HFFc6 (cell line): ENCODE measurements at regions not wholly inside any gene's neighbourhood (a gene's known extent, or its start where the extent isn't known, plus 50 kb on each side); places are given as distances from the start of the nearest gene placed in this dataset.

Experiments
- DNase-seq: peaks from one replicate; pipeline ENCODE4 v3.0.0-alpha.2; 2018
- H3K27ac Mint-ChIP-seq: 2 replicates; pipeline ENCODE4 v1.8.0; 2020; ENCODE audit warnings: mild to moderate bottlenecking, mixed read lengths
- H3K27me3 Mint-ChIP-seq: 2 replicates; pipeline ENCODE4 v1.8.0; 2021; ENCODE audit warnings: mild to moderate bottlenecking, moderate library complexity, mixed read lengths; ENCODE audit not compliant: insufficient read depth
- H3K36me3 Mint-ChIP-seq: 2 replicates; pipeline ENCODE4 v1.8.0; 2021; ENCODE audit warnings: low read depth, mixed read lengths
- H3K4me1 Mint-ChIP-seq: 2 replicates; pipeline ENCODE4 v1.8.0; 2020; ENCODE audit warnings: low read depth, mixed read lengths
- H3K4me3 Mint-ChIP-seq: 2 replicates; pipeline ENCODE4 v1.8.0; 2020; ENCODE audit warnings: mild to moderate bottlenecking, moderate library complexity, mixed read lengths
- H3K9me3 Mint-ChIP-seq: 2 replicates; pipeline ENCODE4 v1.8.0; 2020; ENCODE audit warnings: mild to moderate bottlenecking, mixed read lengths
- TF ChIP-seq, protein P1 (sequence below): fragments of 200-600 bp; sonication (generic); IDR thresholded peaks from 2 replicates; pipeline ENCODE4 v1.5.0; 2021; ENCODE audit warnings: antibody characterized with exemption, mild to moderate bottlenecking

DNA sequence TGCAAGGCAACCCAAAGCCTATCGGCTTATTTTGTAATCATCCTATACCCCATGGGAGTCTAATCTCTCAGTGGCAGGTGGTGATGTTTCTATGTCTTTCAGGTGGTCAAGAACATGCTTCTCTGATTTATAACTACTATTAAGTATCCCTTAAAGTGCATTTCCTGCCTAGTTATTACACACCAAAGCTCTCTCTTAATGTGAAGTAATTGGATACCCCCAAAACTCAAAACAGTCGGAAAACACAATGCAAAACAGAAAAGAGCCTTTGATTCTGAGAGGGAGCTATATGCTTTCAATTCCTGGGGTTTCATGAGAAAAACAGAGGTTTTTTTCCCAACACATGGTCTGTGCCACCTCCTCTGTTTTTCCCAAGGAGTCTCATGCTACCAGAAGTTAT lies 416.4 kb downstream of the CSNK1G3 start:
- TF ChIP-seq, protein P1, sequence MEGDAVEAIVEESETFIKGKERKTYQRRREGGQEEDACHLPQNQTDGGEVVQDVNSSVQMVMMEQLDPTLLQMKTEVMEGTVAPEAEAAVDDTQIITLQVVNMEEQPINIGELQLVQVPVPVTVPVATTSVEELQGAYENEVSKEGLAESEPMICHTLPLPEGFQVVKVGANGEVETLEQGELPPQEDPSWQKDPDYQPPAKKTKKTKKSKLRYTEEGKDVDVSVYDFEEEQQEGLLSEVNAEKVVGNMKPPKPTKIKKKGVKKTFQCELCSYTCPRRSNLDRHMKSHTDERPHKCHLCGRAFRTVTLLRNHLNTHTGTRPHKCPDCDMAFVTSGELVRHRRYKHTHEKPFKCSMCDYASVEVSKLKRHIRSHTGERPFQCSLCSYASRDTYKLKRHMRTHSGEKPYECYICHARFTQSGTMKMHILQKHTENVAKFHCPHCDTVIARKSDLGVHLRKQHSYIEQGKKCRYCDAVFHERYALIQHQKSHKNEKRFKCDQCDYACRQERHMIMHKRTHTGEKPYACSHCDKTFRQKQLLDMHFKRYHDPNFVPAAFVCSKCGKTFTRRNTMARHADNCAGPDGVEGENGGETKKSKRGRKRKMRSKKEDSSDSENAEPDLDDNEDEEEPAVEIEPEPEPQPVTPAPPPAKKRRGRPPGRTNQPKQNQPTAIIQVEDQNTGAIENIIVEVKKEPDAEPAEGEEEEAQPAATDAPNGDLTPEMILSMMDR: no peak
- H3K9me3 Mint-ChIP-seq: no peaks in the 10 kb centered on the region
- no peaks in the 10 kb centered on the region; the same call in 1 of the 2 replicates for H3K27me3 Mint-ChIP-seq
- no peak for DNase-seq
- H3K4me1 Mint-ChIP-seq: no peaks in the 10 kb centered on the region
- H3K36me3 Mint-ChIP-seq: no peaks in the 10 kb centered on the region
- H3K4me3 Mint-ChIP-seq: no peak overlapping the region
- no peak overlapping the region for H3K27ac Mint-ChIP-seq

DNA sequence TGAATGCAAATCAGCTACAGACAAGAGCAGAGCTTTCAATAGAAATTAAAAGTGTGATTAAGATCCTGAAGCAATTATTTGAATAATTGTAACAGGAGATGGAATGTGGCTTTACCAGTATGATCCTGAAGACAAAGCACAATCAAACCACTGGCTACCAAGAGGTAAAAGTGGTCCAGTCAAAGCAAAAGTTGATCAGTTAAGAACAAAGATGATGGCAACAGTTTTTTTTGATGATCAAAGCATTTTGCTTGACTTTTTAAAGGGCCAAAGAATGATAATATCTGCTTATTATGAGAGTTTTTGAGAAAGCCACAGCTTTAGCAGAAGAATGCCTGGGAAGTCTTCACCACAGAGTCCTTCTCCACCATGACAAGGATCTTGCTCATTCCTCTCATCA lies 409.2 kb downstream of the CSNK1G3 start:
- Mint-ChIP-seq H3K4me3 (no peak overlapping the region), H3K36me3 (peaks cover 15% of the 10 kb centered on the region), H3K9me3 (peaks cover 9% of the 10 kb centered on the region), H3K27me3 (no peaks in the 10 kb centered on the region; the same call in 1 of the 2 replicates), H3K4me1 (peaks cover 17% of the 10 kb centered on the region), H3K27ac (no peak overlapping the region)
- DNase-seq: no peak
- TF ChIP-seq, protein P1: no peak

DNA sequence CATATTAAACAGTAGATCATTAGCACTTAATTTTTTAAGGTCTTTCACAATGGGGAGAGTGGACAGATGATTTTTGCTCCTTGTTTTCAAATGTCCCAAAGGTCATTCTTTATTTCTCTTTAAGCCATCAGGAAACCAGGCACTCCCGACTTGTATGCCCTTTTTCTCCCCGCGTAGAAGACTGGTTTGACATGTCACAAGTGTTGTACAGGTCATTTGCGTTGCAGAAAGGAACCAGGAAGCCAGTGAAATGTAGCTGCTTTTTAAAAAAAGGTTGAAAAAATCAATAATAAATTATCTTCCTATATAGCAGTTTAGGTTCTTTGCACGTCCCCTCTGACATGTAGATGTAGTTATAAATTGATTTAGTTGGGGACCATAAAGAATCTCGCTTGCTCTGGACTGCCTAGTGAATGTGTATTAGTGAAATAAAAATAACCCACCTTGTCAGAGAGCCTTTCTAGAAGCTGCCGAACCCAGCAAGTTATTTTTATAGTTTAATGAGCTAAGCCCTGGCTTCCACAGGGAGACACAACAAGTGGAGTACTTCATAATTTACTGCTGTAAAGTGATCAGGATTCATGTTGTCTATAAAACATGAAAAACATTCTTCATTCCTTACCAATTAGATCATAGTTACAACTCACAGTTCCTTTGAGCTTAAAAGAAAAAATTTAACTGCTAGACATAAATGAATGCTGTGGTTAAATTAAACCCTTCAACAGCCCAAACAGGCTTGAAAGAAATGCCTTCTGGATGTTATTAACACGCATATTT lies 404.6 kb downstream of the CSNK1G3 start:
- Mint-ChIP-seq H3K27ac (no peak overlapping the region), H3K4me1 (peaks cover 22% of the 10 kb centered on the region), H3K36me3 (peaks cover 20% of the 10 kb centered on the region), H3K27me3 (no peaks in the 10 kb centered on the region), H3K9me3 (peaks cover 19% of the 10 kb centered on the region), H3K4me3 (peak overlapping the region; percentile 55)
- peak; percentile 85 for DNase-seq
- TF ChIP-seq, protein P1: no peak

DNA sequence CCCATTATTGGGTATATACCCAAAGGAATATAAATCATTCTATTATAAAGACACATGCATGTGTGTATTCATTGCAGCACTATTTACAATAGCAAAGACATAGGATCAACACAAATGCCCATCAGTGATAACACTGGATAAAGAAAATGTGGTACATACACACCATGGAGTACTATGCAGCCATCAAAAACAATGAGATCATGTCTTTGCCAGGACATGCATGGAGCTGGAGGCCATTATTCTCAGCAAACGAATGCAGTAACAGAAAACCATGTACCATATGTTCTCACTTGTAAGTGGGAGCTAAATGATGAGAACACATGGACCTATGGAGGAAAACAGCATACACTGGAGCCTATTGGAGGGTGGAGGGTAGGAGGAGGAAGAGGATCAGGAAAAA lies 402.4 kb downstream of the CSNK1G3 start:
- Mint-ChIP-seq H3K27me3 (no peaks in the 10 kb centered on the region), H3K9me3 (peaks cover 11% of the 10 kb centered on the region), H3K4me1 (peaks cover 22% of the 10 kb centered on the region), H3K36me3 (peaks cover 6% of the 10 kb centered on the region; the same call in 1 of the 2 replicates), H3K4me3 (no peak overlapping the region), H3K27ac (no peak overlapping the region)
- TF ChIP-seq, protein P1: no peak
- no peak for DNase-seq

DNA sequence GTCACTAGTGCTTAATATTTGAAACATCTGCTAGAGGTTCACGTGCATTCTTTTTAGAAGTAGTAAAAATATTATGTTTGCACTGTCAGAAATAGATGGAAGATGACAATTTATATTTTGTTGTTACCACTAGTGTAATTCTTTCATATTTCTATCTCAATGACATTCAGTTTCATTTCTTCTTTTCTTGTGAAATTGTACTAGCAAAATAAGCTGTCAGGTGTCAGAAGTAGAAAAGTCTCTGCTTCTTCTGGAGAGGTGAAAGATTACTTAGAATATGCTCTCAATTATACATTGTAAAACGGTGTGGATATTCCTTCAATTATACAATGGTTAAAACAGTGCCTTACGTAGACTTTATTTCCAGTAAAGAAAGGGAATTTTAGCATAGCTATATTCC lies 395.4 kb downstream of the CSNK1G3 start:
- TF ChIP-seq, protein P1: no peak
- no peak overlapping the region for H3K4me3 Mint-ChIP-seq
- no peaks in the 10 kb centered on the region for H3K4me1 Mint-ChIP-seq
- H3K27me3 Mint-ChIP-seq: no peaks in the 10 kb centered on the region
- H3K27ac Mint-ChIP-seq: no peak overlapping the region
- no peaks in the 10 kb centered on the region for H3K9me3 Mint-ChIP-seq
- no peak for DNase-seq
- no peaks in the 10 kb centered on the region for H3K36me3 Mint-ChIP-seq
